ENCODE measurements at regions not wholly inside any gene's neighbourhood (a gene's known extent, or its start where the extent isn't known, plus 50 kb on each side); places are given as distances from the start of the nearest gene placed in this dataset.
"Not testable (repeated sequence)": the region's sequence is repeated elsewhere in the genome, so short reads cannot be mapped to it uniquely, and the experiment has no call there.

- DNase-seq, result no peak
Observed at GRCh38 chr13:95391362-95391761, 90.1 kb upstream of the ABCC4 start.

- no peak for DNase-seq
Observed at GRCh38 chr13:95391785-95392184, 90.5 kb upstream of the ABCC4 start.

GRCh38 chr13:95392597-95392996 is 91.3 kb upstream of the ABCC4 start:
- DNase-seq, result no peak

DNA sequence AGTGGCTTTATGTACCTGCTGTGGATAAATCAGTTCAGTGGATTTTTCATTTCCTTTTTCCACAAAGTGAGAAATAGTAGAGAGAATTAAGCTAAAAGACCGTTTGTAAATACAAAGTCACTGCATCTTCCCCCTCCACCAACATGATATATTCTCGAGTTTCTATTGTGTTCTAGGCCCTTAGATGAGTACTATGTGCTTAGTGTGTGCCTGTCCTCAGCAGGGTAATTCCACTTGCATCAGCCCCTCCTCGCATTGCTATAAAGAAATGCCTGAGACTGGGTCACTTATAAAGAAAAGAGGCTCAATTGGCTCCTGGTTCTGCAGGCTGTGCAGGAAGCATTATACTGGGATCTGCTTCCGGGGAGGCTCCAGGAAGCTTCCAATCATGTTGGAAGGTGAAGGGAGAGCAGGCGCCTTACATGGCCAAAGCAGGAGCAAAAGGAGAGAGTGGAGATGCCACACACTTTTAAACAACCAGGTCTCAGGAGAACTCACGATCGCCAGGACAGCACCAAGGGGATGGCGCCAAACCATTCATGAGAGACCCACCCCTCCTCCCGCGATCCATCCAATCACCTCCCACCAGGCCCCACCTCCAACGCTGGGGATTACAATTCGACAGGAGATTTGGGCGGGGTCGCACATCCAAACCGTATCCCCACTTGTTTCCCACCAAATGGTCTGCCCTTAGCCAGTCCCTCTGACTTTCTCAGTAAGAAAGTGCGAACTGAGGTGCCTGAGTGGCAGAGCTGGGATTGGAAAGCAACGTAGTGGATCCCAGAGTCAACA is 102.3 kb upstream of the ABCC4 start:
- no peak for DNase-seq

- peak; percentile 83 for DNase-seq
Observed at GRCh38 chr13:95404141-95404882, 103.1 kb upstream of the ABCC4 start.

DNA sequence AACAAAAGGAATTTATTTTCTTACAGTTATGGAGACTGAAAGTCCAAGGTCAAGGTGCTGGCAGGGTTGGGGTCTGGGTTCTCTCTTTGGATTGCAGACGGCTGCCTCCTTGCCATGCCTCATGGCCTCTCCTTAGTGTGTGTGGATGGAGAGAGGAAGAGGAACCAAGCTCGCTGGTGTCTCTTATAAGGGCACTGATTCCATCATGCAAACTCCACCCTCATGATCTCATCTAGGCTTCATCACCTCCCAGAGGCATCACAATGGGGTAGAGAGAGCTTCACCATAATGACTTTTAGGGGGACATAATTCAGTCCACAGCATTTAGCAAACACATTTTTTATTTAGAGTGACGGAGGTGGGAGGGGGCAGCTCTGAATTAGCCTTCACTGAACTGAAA is 104.9 kb upstream of the ABCC4 start:
- DNase-seq, result no peak

DNA sequence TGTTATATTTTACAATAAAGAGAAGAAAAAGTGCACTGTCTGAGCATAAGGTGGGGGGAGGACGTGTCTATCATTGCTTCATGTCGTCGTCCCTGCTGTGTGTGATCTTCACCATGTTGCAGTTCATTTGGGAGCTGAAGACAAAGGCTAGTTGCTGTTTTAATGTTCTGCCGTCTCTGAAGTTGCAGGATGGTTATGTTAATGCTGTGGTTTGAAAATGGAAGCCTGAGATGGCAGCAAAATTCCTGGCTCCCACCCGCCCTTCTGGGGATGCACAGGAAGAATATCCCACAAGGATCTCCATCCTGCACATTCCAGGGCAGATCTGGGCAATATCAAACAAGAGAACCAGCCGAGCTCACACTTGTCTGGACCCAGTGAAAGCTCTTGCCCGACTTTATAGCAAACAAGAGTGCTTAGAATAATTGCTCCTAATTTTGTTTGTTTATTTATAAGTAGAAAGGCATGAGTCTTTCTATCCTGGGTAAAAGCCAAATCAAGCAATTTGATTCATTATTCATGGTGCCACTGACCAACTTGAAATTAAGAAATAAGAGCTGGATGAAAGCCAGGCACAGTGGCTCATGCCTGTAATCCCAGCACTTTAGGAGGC is 110.3 kb upstream of the ABCC4 start:
- no peak for DNase-seq

GRCh38 chr13:95418946-95419345 is 117.7 kb upstream of the ABCC4 start:
- DNase-seq, result no peak

GRCh38 chr13:95420501-95420900 is 119.2 kb upstream of the ABCC4 start:
- no peak for DNase-seq

- no peak for DNase-seq
Observed at GRCh38 chr13:95426631-95427030, 125.4 kb upstream of the ABCC4 start.

- DNase-seq, result not testable (repeated sequence)
Observed at GRCh38 chr13:95430525-95430924, 122.0 kb upstream of the CLDN10 start.

DNA sequence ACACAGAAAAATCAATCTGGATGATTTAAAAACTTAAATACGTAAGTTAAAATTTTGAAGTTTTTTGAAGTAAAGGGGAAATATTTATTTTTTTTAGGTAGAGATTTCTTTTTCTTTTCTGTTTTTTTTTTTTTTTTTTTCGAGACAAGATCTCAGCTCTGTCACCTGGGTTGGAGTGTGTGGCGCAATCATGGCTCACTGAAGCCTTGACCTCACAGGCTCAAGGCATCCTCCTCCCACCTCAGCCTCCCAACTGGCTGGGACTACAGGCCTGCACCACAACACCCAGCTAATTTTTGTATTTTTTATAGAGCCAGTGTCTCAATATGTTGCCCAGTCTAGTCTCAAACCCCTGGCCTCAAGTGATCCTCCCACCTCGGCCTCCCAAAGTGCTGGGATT is 120.4 kb upstream of the CLDN10 start:
- no peak for DNase-seq

GRCh38 chr13:95433537-95433936 is 119.0 kb upstream of the CLDN10 start:
- no peak for DNase-seq

- no peak for DNase-seq
Observed at GRCh38 chr13:95434111-95434510, 118.4 kb upstream of the CLDN10 start.

GRCh38 chr13:95437561-95437960 is 115.0 kb upstream of the CLDN10 start:
- DNase-seq, result no peak

- no peak for DNase-seq
Observed at GRCh38 chr13:95438297-95438696, 114.2 kb upstream of the CLDN10 start.

GRCh38 chr13:95440441-95441088 is 112.0 kb upstream of the CLDN10 start:
- no peak for DNase-seq

GRCh38 chr13:95441326-95441725 is 111.2 kb upstream of the CLDN10 start:
- no peak for DNase-seq

DNA sequence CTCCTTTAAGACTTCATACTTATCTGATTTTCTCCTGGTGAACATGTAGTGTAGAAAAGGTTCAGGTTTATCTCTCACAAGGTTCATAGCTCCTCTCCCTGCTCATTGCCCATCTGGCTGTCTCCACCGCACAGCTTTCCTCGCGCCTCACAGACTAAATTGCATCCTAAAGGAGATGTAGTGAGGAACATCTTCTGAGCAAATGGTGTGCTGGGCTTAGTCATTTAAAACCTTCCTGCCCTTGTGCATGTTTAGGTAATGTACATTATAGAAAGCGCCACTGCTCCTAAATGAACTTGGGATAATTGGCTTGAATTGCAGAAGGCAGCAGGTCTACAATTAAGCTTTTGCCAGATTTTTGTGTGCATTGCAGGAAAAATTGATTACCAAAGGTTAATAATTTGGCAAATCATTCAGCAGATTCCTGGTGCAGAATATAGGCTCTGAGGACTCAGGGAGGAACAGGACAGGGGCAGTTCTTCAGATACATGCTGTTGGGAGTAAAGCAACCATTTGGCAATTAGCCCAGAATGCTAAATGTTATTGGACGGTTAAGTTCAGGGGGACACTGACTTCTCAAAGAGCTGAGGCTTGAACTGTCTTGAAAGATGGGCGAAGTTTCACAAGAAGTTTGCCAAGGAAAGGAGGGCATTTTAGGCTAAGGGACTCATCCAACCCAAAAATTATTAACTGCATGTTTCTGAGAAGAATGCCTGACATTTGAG is 108.4 kb upstream of the CLDN10 start:
- DNase-seq, result no peak

DNA sequence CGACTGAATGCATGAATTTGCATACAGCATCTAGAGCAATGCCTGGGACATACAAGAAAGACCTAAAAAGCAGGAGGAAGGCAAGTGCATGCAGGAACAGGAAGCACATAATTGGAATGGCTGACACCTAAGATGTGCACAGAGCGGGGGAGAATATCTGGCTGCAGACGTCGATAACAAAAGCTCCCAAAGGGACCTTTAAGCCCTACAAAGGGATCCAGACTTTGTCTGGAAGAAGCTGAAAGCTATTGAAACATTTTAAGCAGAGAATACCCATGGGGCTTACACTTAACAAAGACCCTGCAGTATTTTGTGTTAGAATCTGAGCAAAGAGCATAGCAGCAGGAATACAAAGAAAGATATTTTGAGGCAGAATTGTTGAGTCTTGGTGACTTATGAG is 107.4 kb upstream of the CLDN10 start:
- DNase-seq, result no peak

DNA sequence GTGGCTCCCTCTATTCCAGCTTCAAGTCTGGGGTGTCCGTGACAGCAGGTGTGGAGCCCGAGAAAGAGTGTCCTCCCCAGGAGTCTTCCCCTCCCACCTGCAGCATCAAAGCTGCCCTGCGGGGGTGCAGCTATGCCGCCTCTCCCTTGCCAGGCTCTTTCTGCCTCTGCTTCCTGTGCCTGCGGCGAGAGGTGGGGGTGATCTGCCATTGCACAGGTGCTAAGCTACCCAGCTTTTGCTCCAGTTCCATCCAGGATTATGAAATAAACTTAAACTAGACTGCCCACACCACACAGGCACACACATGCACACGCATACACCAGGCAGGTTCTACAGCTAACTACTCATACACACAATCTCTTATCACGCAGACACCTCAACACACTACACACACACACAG is 104.7 kb upstream of the CLDN10 start:
- DNase-seq, result no peak

DNA sequence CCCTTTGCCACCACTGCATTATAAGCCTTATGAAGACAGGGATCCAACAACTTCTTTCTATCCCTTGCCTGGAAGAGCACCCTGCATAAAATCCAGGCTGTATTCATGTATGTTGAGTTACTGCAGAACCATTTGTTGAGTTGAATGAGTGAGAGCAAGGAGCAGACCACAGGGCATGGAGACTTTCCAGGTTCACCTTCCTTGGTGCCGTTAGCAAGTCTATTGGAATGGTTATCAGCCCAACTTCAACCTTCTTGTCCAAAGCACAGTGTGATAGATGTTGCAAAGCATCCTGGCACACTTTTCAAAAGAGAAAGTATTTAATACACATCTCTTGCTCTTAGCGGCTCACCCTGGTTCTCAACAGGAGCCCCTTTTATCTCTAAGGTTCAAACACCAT is 100.9 kb upstream of the CLDN10 start:
- no peak for DNase-seq

Measured in left kidney (tissue), 1 donor.